ENCODE measurements at regions not wholly inside any gene's neighbourhood (a gene's known extent, or its start where the extent isn't known, plus 50 kb on each side); places are given as distances from the start of the nearest gene placed in this dataset.

- no peak for DNase-seq
These were observed 152.9 kb downstream of the EFNB2 start for GRCh38 chr13:106382534-106382933.

DNA sequence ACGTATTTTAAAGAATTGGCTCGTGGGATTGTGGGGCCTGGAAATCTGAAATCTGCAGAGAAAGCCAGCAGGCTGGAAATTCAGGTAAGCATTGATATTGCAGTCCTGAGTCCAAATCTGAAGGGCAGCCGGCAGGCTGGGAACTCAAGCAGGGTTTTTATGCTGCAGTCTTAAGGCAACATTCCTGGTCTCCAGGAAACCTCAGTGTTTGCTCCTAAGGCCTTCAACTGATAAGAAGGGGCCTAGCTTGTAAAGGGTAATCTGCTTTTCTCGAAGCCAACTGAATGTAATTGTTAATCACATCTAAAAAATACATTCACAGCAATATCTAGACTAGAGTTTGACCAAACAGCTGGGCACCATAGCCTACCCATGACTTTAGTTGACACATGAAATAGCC lies 154.4 kb downstream of the EFNB2 start:
- DNase-seq: no peak

DNA sequence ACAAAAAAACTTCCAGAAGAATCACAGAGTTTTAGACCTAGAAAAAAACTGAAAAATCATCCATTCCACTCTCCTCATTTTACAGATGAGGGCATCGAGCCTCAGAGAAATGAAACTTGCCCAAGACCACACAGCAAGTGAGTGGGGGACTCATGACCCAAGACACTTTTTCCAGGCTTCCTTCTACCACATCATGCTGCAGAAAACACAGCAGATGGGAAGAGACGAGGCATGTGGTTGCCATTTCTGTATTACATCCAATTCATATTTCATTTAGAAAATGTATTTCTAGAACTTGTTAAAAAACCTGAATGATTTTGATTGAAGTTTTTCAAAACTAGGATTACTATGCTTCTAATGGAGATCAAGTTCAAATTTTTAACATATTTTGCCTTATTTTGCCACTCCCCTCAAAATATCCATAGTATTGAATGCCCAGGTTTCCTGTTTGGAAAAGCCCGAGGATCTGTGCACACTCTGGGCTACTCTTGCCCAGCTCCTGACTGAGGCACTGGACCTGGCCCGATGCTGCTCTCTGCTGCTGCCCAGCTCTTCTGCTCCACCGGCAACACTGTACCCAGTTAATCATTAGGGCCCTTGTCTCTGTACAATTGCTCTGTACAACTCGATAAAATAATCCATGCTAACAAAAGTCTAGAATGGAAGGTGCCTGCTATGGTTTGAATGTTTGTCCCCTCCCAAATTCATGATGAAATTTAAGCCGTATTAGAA lies 157.4 kb downstream of the EFNB2 start:
- DNase-seq: no peak

DNA sequence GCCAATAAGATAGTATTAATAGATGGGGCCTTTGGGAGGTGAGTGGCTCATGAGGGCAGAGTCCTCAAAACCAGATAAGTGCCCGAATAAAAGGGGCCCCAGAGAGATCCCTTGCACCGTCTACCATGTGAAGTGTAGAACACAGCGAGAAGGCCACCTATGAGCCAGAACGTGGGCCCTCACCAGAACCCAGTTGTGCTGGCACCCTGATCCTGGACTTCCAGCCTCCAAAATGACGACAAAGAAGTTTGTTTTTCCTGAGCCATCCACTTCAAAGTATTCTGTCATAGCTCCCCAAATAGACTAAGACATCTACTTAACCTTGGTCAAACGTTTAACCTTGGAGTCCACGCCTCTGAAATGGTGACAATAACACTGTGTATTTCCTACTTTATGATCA lies 158.1 kb downstream of the EFNB2 start:
- DNase-seq: no peak

GRCh38 chr13:106376401-106377112 lies 158.9 kb downstream of the EFNB2 start:
- no peak for DNase-seq

GRCh38 chr13:106375085-106375484 lies 160.4 kb downstream of the EFNB2 start:
- DNase-seq: no peak

GRCh38 chr13:106374631-106375030 lies 160.8 kb downstream of the EFNB2 start:
- DNase-seq: no peak

DNA sequence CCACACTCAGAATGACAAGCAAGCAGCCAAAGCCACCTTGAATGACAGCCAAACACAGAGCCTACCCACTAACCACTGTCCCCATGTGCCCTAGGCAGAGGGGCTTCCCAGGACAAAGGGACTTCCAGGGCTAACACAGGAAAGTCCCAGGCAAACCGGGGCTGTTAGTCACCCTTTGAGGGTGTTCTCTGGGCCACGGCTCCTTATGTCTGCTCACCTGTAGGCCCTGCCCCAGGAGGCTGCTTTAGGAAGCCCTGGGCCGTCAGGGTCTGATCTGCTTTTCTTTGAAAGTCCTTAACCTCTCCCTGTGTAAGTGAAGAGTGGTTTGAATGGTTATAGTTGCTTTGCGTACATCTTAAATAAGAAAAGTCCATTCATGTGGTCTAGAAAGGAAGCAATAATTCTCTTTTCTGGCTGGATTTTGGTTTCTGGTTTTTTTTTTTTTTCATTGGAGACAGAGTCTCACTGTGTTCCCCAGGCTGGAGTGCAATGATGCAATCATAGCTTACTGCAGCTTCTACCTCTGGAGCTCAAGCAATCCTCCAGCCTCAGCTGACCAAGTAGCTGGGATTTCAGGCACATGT lies 161.4 kb downstream of the EFNB2 start:
- DNase-seq: no peak

DNA sequence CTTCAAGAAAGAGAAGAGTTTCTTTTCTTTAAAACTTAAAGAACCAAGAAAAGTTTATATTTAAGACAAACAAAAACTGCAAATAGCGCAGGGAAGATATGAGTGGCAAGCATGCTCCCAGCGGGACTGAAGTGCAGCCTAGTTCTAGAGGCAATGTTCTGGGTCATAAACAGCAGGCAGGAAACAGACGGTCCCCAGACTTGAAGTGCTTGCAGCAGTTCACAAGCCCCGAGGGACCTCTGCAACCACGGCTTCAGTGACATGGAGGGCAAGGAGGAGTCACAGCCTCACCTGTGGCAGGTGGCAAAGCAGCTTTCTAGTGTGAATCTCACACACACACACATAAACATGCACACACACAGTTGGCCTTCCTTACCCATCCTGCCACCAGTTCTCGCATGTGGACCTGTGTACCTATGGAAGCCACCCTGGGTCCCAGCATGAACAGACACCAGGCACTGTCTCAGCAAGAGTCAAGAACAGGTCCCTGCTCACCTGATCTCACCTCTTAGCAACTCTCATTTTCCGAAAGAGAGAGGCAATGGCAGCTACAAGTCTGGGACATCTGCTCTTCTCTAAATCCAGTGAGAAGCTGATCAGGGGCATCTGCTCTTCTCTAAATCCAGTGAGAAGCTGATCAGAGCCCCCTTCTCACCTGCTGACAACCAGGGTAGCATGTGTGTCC lies 162.0 kb downstream of the EFNB2 start:
- DNase-seq: no peak

- no peak for DNase-seq
These were observed 163.0 kb downstream of the EFNB2 start for GRCh38 chr13:106372199-106373155.

GRCh38 chr13:106371024-106371423 lies 164.4 kb downstream of the EFNB2 start:
- DNase-seq: no peak

GRCh38 chr13:106369858-106370257 lies 165.6 kb downstream of the EFNB2 start:
- no peak for DNase-seq

DNA sequence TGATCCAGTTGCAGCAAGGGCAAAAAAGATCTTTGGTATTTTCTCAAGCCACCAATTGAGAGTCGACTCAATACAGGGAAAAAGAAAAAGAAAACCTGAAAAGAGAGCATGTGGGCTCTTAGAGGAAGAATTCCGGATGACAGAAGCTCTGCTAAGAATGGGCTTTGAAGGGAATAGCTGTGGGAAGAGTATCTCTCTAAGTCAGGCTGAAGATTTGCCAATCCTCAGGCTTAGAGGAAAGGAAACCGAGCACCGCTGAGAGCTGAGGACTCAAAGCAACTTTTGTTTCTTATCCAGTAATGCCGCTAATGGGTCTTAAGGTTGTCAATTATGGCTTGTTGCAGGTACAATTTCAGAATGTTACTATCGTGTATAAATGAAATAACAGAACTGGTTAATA lies 166.4 kb downstream of the EFNB2 start:
- no peak for DNase-seq

- DNase-seq: no peak
These were observed 168.0 kb downstream of the EFNB2 start for GRCh38 chr13:106367361-106367971.

- DNase-seq: no peak
These were observed 172.8 kb downstream of the EFNB2 start for GRCh38 chr13:106362707-106363106.

GRCh38 chr13:106361621-106362020 lies 173.8 kb downstream of the EFNB2 start:
- no peak for DNase-seq

GRCh38 chr13:106357198-106357597 lies 178.3 kb downstream of the EFNB2 start:
- DNase-seq: no peak

DNA sequence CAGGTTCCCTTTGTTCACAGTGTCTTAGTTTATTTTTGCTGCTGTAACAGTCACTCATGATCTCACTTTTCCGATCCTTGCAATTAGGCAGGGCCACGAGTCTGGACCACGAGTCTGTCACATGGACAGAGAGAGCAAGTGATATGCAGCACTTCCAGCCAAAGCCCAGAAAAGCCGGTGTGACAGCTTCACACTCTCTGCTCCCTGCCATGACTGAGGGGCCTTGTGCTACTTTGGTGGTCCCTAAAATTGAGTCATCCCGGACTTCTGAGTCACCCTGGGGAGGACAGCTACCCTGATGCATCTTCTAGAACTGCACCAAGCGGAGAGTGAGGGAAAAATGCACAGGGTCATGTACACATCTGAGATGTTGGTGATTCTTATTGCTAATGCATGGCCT lies 179.6 kb downstream of the EFNB2 start:
- DNase-seq: no peak

DNA sequence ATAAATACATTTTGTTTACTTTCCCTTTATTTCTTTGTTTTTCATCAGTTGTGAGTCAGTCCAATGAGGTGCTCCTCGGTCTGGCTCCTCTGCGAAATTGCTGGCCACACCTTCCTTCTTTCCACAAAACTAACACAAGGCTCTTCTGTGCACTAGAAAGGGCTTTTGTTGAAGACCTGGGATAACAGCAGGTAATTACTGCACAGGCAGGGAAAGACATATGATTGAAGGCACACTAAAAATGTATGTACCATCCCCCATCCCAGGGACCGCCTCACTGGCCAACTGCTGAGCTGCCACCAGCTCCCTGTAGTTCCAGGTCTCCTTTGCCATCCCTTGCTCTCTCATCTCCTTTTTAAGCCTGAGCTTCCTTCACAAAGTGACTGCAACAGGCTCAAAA lies 180.5 kb downstream of the EFNB2 start:
- no peak for DNase-seq

- no peak for DNase-seq
These were observed 182.6 kb downstream of the EFNB2 start for GRCh38 chr13:106352850-106353249.

- DNase-seq: no peak
These were observed 184.2 kb downstream of the EFNB2 start for GRCh38 chr13:106351251-106351650.

DNA sequence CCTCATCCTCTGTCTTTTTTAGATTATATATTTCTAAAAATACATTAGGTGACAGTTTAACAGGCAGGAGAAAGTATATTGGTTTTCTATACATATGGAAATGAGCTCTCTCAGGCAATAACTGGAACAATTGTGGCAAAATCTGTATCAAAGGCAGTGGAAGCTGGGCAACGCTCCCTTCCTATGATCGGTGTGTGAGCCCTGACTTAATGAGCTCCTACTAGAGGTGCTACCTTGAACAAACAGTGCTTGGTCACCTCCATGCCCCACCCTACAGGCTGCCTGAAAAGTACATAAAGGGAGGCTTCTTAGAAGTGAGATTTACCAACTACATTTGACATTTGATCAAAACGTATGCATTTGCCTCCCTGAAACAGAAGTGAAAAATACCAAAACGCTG lies 185.3 kb downstream of the EFNB2 start:
- no peak for DNase-seq
